Lung (tissue), 11 donors: ENCODE measurements at regions not wholly inside any gene's neighbourhood (a gene's known extent, or its start where the extent isn't known, plus 50 kb on each side); places are given as distances from the start of the nearest gene placed in this dataset.

Experiments used
- ATAC-seq: fragments of 200-7000 bp; cut with Tn5 transposase; one replicate; pipeline ENCODE4 v1.9.1; 2020; ENCODE audit warnings: moderate number of reproducible peaks; ENCODE audit not compliant: insufficient read depth, low FRiP score
- DNase-seq, 3 donors: peaks; one replicate each; pipeline ENCODE4 v3.0.0-alpha.2; 2013 to 2017
- H3K27ac ChIP-seq, 2 donors: one replicate each; pipeline ENCODE4 v1.5.1; 2013; ENCODE audit warnings: mild to moderate bottlenecking in 2 of 2, moderate library complexity in 2 of 2, control low read depth in 1 of 2, inconsistent platforms in 1 of 2, low read depth in 1 of 2, low read length in 1 of 2
- H3K27me3 ChIP-seq, 3 donors: one replicate each; pipeline ENCODE4 v1.5.1; 2013; ENCODE audit warnings: low read length in 2 of 3; ENCODE audit not compliant: control insufficient read depth in 3 of 3, insufficient read depth in 3 of 3
- H3K36me3 ChIP-seq, 4 donors: one replicate each; pipeline ENCODE4 v1.5.1; 2013; ENCODE audit warnings: low read length in 4 of 4, mild to moderate bottlenecking in 1 of 4, moderate library complexity in 1 of 4; ENCODE audit not compliant: control insufficient read depth in 4 of 4, insufficient read depth in 4 of 4
- H3K4me1 ChIP-seq, 5 donors: one replicate each; pipeline ENCODE4 v1.5.1; 2013; ENCODE audit warnings: low read length in 5 of 5, mild to moderate bottlenecking in 2 of 5, moderate library complexity in 1 of 5; ENCODE audit not compliant: control insufficient read depth in 5 of 5, insufficient read depth in 5 of 5
- H3K4me3 ChIP-seq: one replicate; pipeline ENCODE4 v1.5.1; 2013; ENCODE audit warnings: mild to moderate bottlenecking, control low read depth, moderate library complexity
- H3K9ac ChIP-seq, 2 donors: one replicate each; pipeline ENCODE4 v1.5.1; 2013; ENCODE audit warnings: low read length in 2 of 2, control low read depth in 1 of 2; ENCODE audit not compliant: insufficient read depth in 1 of 2
- H3K9me3 ChIP-seq, 4 donors: one replicate each; pipeline ENCODE4 v1.5.1; 2013; ENCODE audit warnings: low read length in 3 of 4, mild to moderate bottlenecking in 1 of 4, moderate library complexity in 1 of 4; ENCODE audit not compliant: control insufficient read depth in 4 of 4, insufficient read depth in 3 of 4
- WGBS, 2 donors: extraction: QIAGEN DNeasy Blood & Tissue Kit; methylation state at CpG; one replicate each; pipeline ENCODE4 v1.1.7; 2013; 5-methylcytosine and 5-hydroxymethylcytosine counted together
- TF ChIP-seq, protein P1 (sequence below): IDR thresholded peaks from 2 replicates; pipeline ENCODE4 v1.5.1; 2012; ENCODE audit warnings: mild to moderate bottlenecking; ENCODE audit errors: control extremely low read depth, extremely low read depth
- donor health status: control.
- donor health status: control.
- donor health status: Bipolar disorder and iron deficiency.
- donor health status: healthy.
- donor health status: DM: yes; HTN: yes; CAD: no.

DNA sequence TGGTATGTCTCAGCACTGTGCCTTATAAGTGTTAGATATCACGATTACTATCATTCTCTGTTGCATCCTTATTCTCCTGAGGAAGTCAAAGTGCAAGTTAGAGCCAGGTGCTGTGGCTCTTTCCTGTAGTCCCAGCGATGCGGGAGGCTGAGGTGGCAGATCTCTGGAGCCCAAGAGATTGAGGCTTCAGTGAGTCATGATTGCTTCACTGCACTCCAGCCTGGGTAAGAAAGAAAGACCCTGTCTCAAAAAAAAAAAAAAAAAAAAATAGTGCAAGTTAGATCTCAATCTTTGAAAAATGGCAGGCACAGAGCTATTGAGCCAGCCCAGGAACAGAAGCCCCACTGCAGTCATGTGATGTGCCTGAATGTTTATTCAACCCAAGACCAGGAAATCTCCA is 147.8 kb upstream of the POGK start:
- Histone ChIP-seq H3K36me3 (no peaks in the 10 kb centered on the region), H3K4me1 (no peaks in the 10 kb centered on the region), H3K9me3 (no peaks in the 10 kb centered on the region), H3K4me3 (no peak overlapping the region), H3K27ac (no peak overlapping the region), H3K9ac (no peak overlapping the region), H3K27me3 (no peaks in the 10 kb centered on the region)
- 89 to 91% methylated on average over 3 of the region's 3 CpGs for WGBS, 2 donors
- TF ChIP-seq, protein P1, sequence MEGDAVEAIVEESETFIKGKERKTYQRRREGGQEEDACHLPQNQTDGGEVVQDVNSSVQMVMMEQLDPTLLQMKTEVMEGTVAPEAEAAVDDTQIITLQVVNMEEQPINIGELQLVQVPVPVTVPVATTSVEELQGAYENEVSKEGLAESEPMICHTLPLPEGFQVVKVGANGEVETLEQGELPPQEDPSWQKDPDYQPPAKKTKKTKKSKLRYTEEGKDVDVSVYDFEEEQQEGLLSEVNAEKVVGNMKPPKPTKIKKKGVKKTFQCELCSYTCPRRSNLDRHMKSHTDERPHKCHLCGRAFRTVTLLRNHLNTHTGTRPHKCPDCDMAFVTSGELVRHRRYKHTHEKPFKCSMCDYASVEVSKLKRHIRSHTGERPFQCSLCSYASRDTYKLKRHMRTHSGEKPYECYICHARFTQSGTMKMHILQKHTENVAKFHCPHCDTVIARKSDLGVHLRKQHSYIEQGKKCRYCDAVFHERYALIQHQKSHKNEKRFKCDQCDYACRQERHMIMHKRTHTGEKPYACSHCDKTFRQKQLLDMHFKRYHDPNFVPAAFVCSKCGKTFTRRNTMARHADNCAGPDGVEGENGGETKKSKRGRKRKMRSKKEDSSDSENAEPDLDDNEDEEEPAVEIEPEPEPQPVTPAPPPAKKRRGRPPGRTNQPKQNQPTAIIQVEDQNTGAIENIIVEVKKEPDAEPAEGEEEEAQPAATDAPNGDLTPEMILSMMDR: no peak
- ATAC-seq (no peak), DNase-seq (no peak)

DNA sequence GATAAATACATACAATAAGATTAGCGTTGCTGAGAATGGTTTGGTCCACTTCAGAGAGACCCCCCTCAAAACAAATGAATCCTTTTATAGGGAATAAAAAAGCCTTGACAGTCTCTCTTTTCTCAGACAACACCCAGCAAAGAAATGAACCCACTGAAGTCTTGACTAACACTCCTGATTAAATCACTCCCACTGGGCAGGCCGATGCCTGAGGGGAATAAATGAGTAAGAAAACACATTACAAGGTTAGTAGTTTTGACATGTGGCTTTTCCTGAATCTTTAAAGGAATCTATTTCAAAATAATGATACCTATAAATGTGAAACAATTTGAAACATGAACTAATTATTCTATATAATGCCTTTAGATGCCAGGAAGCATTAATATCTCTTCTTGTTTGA is 146.9 kb upstream of the POGK start:
- H3K36me3 ChIP-seq: no peaks in the 10 kb centered on the region
- H3K9me3 ChIP-seq: no peaks in the 10 kb centered on the region
- DNase-seq: no peak
- TF ChIP-seq, protein P1: no peak
- WGBS, 2 donors: 88 to 91% methylated on average over 2 of the region's 2 CpGs
- H3K9ac ChIP-seq: no peak overlapping the region
- H3K27me3 ChIP-seq: no peaks in the 10 kb centered on the region
- H3K4me3 ChIP-seq: no peak overlapping the region
- no peaks in the 10 kb centered on the region for H3K4me1 ChIP-seq
- H3K27ac ChIP-seq: no peak overlapping the region
- no peak for ATAC-seq

DNA sequence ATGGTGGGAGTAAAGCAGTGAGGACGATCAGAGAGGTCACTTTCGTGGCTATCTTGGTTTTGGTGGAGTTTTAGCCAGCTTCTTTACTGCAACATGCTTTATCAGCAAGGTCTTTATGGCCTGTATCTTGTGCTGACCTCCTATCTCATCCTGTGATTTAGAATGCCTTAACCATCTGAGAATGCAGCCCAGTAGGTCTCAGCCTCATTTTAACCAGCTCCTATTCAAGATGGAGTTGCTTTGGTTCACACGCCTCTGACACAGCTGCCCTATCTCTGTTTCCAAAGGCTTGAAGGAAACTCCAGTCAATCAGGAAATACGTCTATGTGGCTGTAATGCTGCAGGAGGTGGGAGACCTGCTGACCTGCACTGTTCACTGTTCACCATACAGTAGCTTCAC is 146.1 kb upstream of the POGK start:
- no peak overlapping the region for H3K9ac ChIP-seq
- 79 to 88% methylated on average over 4 of the region's 4 CpGs for WGBS, 2 donors
- DNase-seq (no peak), ATAC-seq (no peak)
- H3K9me3 ChIP-seq: no peaks in the 10 kb centered on the region
- no peaks in the 10 kb centered on the region for H3K36me3 ChIP-seq
- TF ChIP-seq, protein P1: no peak
- H3K4me3 ChIP-seq: no peak overlapping the region
- H3K27me3 ChIP-seq: no peaks in the 10 kb centered on the region
- no peaks in the 10 kb centered on the region for H3K4me1 ChIP-seq
- no peak overlapping the region for H3K27ac ChIP-seq

DNA sequence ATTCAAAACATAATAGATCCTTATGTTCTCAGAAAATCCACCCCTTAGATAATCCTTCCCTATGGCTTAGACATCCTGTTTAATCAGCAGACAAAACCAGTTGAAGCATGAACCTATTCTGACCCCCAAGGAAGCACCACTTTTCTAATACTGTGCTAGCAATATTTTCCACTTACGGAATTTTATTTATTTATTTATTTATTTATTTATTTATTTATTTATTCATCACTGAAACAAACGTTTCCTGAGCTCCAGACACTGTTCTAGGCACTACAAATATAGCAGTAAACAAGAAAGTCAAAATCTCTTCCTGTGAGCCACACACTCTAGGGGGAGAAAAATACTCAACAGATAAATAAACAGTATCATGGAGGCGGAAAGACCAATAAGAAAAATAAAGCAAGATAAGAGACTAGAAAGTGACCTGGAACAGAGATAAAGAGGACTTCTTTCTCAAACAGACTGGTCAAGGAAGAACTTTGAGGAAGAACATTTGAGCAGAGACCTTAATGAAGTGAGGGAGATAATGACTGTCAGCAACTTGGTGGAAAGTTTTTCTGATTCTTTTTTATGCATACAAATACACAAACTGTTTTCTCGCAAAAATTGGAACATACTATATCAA is 145.5 kb upstream of the POGK start:
- no peak for ATAC-seq
- TF ChIP-seq, protein P1: no peak
- no peaks in the 10 kb centered on the region for H3K4me1 ChIP-seq
- no peaks in the 10 kb centered on the region for H3K27me3 ChIP-seq
- 66 to 74% methylated on average over 4 of the region's 4 CpGs for WGBS, 2 donors
- H3K9me3 ChIP-seq: no peaks in the 10 kb centered on the region
- DNase-seq: no peak
- H3K27ac ChIP-seq: no peak overlapping the region
- H3K4me3 ChIP-seq: no peak overlapping the region
- no peaks in the 10 kb centered on the region for H3K36me3 ChIP-seq
- no peak overlapping the region for H3K9ac ChIP-seq
